GM13976 (cell line): ENCODE measurements at regions not wholly inside any gene's neighbourhood (a gene's known extent, or its start where the extent isn't known, plus 50 kb on each side); places are given as distances from the start of the nearest gene placed in this dataset.

ENCODE experiments used
- DNase-seq: peaks from one replicate; pipeline ENCODE4 v3.0.0; 2012; ENCODE audit warnings: low spot score
- in situ Hi-C: fragments of 300-500 bp; cut with MboI; formaldehyde crosslinking; loops from one replicate; pipeline ENCODE4 v1.12.0; 2022; ENCODE audit warnings: low sequenced_read_pairs, mixed read lengths, inconsistent platforms; ENCODE audit not compliant: unreplicated experiment
- TF ChIP-seq, protein P1 (sequence below): IDR thresholded peaks from 2 replicates; pipeline ENCODE4 v1.5.1; 2012; ENCODE audit warnings: borderline replicate concordance, mild to moderate bottlenecking; ENCODE audit not compliant: insufficient read depth; ENCODE audit errors: extremely low read depth, missing control alignments, control extremely low read depth

DNA sequence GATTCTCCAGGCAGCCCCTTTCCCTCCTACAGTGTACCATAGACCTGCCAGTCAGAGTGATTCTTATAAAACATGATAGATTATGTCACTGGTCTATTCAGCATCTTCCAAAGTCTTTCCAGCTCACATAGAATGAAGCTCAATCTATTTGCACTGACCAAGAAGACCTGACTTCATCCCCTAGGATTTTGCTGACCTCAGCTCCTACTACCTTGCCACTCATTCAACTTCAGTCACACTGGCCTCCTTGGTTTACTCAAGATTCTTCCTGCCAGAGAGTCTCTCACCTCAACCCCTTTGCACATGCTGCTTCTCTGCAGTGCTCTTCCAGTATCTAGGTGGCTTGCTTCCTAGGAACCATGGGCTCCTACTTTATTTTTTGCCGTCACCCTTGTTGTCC lies 392.9 kb downstream of the PID1 start:
- DNase-seq: no peak
- in situ Hi-C loops: no loop called here
- TF ChIP-seq, protein P1, sequence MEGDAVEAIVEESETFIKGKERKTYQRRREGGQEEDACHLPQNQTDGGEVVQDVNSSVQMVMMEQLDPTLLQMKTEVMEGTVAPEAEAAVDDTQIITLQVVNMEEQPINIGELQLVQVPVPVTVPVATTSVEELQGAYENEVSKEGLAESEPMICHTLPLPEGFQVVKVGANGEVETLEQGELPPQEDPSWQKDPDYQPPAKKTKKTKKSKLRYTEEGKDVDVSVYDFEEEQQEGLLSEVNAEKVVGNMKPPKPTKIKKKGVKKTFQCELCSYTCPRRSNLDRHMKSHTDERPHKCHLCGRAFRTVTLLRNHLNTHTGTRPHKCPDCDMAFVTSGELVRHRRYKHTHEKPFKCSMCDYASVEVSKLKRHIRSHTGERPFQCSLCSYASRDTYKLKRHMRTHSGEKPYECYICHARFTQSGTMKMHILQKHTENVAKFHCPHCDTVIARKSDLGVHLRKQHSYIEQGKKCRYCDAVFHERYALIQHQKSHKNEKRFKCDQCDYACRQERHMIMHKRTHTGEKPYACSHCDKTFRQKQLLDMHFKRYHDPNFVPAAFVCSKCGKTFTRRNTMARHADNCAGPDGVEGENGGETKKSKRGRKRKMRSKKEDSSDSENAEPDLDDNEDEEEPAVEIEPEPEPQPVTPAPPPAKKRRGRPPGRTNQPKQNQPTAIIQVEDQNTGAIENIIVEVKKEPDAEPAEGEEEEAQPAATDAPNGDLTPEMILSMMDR: no peak

DNA sequence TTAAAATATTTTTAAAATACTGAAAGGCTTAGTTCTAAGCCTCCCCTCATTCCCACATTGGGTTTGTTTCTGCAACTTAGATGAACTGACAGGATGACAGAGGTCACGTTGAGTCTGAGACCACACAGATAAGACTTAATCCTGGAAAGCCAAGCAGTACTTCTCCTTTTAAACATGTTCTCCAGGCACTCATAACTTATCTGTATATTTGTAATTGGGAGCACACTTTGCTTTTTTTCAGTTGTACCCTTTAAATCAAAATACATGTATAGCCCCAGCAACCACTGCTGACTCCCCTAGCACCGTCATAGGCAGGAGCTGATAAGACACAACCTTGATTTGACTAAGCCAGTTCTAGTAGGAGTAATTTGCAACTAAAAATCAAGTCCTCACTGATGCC lies 394.8 kb downstream of the PID1 start:
- in situ Hi-C loops: no loop called here
- DNase-seq: no peak
- TF ChIP-seq, protein P1: no peak

DNA sequence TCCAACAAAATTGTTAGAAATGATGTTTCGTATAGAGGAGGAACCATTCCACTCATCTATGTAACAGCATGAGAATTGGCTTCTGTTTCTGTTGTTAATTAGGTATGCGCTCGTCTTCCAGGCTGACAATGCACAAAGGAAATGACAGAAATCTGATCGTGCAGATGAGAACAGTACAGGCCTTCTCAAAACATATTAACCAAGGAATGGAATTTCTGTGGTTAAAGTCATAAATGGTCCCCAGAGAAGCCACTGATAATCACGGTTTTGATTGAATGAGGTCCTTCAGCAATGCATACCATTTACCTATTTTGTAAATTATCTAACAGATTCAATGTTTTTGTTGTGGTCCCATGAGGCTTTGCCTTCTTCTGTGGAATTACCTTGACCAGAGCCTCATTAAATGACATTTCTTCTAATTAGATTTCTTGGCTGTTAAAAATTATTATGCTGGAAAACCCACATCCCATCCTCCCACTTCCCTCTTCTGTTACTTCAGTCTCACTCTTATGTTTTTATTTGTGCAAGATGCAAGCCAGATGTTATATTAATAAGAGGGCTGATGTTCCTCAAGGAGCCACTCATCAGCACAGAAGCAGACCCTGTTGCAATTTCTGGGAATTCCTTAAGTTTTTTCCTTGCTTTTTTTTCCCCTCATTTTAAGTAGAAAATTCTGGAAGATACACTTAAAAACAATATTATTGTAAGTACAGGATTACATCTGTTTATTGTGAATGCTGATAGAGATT lies 395.8 kb downstream of the PID1 start:
- TF ChIP-seq, protein P1: no peak
- DNase-seq: no peak
- in situ Hi-C loops: no loop called here

DNA sequence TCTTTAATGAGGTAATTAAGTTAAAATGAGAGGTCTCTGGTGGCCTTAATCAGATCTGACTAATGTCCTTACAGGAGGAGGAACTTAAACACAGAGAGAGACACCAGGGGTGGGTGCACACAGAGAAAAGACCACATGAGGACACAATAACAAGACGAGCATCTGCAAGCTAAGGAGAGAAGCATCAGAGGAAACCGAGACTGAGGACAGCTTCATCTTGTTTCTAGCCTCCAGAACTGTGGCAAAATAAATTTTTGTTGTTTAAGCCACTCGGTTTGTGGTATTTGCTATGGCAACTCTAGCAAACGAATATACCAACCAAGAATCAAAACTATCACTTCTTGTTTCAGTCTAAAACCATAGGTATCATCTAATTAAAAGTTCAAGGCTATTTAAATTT lies 400.1 kb downstream of the PID1 start:
- TF ChIP-seq, protein P1: no peak
- in situ Hi-C loops: no loop called here
- no peak for DNase-seq

DNA sequence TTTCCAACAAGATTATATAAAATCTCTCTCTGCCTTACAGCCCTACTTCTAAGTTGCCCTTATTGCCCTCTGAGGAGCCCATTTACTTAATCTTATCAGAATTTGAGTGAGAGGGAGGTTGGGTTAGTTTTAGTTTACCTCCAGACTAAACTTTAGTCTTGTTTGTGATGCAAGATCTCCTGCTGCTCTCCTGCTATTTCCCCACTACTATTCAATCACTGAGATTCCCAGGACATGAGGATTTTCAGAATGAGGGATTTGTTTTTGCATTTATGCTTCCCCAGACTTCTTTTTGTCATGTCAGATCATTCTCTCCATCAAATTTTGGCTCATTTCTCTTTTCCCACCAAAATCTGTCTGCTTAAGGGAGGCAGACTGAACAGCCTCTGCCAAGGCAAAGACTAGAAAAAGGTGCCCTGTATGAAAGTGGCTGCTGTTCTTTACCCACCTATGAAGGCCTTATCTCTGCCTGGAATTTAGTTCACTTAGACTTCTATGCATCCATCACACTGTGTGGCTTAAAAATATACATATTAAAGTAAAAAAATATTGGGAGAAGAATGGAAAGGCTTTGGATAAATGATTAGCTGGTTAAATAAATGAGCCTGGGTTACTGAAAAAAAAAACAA lies 401.3 kb downstream of the PID1 start:
- in situ Hi-C loops: no loop called here
- DNase-seq: no peak
- TF ChIP-seq, protein P1: no peak

DNA sequence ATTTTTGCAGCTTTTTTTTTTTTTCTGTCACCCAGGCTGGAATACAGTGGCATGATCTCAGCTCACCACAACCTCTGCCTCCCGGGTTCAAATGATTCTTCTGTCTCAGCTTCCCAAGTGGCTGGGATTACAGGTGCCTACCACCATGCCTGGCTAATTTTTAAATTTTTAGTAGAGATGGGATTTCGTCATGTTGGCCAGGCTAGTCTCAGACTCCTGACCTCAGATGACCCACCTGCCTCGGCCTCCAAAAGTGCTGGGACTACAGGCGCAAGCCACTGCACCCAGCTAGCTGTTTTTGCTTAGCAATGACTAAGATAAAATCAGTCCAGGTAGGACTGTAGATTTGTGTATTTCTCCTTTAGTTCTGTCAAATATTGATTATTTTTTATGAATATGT lies 403.7 kb downstream of the PID1 start:
- TF ChIP-seq, protein P1: no peak
- in situ Hi-C loops: no loop called here
- DNase-seq: no peak

DNA sequence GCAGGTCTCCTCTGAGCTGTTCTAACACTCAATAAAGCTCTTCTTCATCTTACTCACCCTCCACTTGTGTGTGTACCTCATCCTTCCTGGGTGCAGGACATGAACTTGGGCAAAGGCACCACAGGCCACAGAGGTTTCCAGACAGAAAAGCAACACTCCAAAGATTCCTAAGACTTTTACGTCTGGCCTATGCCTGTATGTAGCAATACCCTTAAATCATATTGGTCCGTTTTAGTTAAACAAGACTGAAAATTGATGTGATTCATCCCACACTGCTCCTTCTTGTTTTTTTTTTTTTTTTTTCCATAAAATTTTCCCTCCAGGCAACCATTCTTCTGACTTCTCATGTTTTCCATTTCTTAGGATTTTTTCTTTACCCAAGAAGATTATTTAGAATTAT lies 404.3 kb downstream of the PID1 start:
- DNase-seq: no peak
- in situ Hi-C loops: no loop called here
- TF ChIP-seq, protein P1: no peak
